Hepatocyte (in vitro differentiated cells): ENCODE measurements at regions not wholly inside any gene's neighbourhood (a gene's known extent, or its start where the extent isn't known, plus 50 kb on each side); places are given as distances from the start of the nearest gene placed in this dataset.

ENCODE experiments used
- EZH2 ChIP-seq: fragments of 200-600 bp; sonication (generic); IDR thresholded peaks from 2 replicates; pipeline ENCODE4 v1.6.1; 2016; ENCODE audit warnings: antibody characterized with exemption, mild to moderate bottlenecking, borderline replicate concordance
- EZH2phosphoT487 ChIP-seq: fragments of 200-600 bp; sonication (generic); IDR thresholded peaks from one replicate; pipeline ENCODE4 v1.6.1; 2018; ENCODE audit warnings: antibody characterized with exemption, mild to moderate bottlenecking, low read depth, moderate library complexity; ENCODE audit not compliant: unreplicated experiment, severe bottlenecking
- TF ChIP-seq, protein P1 (sequence below): fragments of 200-600 bp; sonication (generic); IDR thresholded peaks from 2 replicates; pipeline ENCODE4 v1.5.1; 2016; ENCODE audit warnings: antibody characterized with exemption, mild to moderate bottlenecking; ENCODE audit not compliant: poor library complexity

DNA sequence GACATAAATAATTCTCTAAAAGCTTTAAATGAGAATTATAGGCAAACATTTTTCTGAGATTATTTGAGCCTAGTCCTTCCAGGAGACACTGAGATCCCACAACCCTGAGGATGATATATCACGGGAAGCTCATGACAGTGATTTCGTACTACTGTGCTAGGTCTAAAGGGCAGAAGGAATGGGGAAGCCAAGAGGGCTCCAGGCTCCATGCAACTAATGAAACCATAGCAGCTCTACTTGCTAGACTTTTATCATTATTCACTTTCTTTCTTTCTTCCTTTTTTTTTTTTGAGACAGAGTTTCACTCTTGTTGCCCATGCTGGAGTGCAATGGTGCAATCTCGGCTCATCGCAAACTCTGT is 57.3 kb upstream of the SGK1 start:
- TF ChIP-seq, protein P1, sequence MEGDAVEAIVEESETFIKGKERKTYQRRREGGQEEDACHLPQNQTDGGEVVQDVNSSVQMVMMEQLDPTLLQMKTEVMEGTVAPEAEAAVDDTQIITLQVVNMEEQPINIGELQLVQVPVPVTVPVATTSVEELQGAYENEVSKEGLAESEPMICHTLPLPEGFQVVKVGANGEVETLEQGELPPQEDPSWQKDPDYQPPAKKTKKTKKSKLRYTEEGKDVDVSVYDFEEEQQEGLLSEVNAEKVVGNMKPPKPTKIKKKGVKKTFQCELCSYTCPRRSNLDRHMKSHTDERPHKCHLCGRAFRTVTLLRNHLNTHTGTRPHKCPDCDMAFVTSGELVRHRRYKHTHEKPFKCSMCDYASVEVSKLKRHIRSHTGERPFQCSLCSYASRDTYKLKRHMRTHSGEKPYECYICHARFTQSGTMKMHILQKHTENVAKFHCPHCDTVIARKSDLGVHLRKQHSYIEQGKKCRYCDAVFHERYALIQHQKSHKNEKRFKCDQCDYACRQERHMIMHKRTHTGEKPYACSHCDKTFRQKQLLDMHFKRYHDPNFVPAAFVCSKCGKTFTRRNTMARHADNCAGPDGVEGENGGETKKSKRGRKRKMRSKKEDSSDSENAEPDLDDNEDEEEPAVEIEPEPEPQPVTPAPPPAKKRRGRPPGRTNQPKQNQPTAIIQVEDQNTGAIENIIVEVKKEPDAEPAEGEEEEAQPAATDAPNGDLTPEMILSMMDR: no peak
- TF ChIP-seq EZH2: no peak
- TF ChIP-seq EZH2phosphoT487: no peak
